ENCODE measurements at regions not wholly inside any gene's neighbourhood (a gene's known extent, or its start where the extent isn't known, plus 50 kb on each side); places are given as distances from the start of the nearest gene placed in this dataset.
"Not testable (repeated sequence)": the region's sequence is repeated elsewhere in the genome, so short reads cannot be mapped to it uniquely, and the experiment has no call there.

DNA sequence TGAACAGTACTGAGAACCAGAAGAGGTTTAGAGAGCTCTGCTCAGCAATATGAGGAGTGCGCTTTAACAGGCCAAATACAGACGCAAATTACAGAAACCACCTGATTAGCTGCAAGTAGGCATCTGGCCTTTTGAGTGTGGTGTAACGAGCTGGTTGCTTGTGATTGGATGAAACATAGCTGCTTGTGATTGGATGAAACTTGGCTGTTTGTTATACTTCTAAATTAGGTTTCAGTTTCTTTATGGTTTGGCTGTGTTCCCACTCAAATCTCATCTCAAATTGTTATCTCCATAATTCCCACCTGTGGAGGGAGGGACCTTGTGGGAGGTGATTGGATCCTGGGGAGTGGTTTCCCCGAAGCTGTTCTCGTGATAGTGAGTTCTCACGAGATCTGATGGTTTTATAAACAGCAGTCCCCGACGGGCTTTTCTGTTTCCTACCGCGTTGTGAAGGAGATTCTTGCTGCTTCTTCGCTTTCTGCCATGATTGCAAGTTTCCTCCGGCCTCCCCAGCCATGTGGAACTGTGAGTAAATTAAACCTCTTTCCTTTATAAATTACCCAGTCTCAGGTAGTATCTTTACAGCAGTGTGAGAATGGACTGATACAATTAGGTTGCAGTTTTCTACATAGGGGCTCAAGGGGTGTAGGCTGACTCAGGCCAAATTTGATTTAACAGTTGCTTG lies 655.9 kb upstream of the MAN1A1 start:
- DNase-seq = no peak

GRCh38 chr6:119986934-119987549 lies 637.5 kb upstream of the MAN1A1 start:
- DNase-seq = no peak

GRCh38 chr6:119985952-119986736 lies 636.6 kb upstream of the MAN1A1 start:
- DNase-seq = no peak

GRCh38 chr6:119980802-119981201 lies 631.2 kb upstream of the MAN1A1 start:
- DNase-seq = no peak

GRCh38 chr6:119979862-119980261 lies 630.3 kb upstream of the MAN1A1 start:
- no peak for DNase-seq

GRCh38 chr6:119978274-119978889 lies 628.8 kb upstream of the MAN1A1 start:
- DNase-seq = no peak

GRCh38 chr6:119974430-119975159 lies 625.0 kb upstream of the MAN1A1 start:
- DNase-seq = no peak

- DNase-seq = no peak
These were observed 616.9 kb upstream of the MAN1A1 start for GRCh38 chr6:119966484-119966883.

DNA sequence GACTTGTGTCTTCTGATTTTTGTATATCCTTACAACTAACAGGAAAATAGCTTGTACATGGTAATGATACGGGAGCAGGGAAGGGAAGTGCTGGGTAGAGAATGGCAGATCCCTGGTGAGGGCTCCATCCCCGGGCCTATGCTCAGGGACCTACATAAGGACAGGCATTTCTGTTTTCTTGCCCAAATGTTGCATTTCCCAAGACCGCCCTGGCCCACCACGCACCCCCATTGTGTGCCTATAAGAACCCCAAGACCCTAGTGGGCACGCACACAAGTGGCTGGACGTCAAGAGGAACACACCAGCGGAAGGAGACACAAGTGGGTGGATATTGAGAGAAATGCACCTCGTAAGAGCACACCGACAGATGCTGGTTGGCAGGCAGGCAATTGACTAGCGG lies 616.3 kb upstream of the MAN1A1 start:
- no peak for DNase-seq

DNA sequence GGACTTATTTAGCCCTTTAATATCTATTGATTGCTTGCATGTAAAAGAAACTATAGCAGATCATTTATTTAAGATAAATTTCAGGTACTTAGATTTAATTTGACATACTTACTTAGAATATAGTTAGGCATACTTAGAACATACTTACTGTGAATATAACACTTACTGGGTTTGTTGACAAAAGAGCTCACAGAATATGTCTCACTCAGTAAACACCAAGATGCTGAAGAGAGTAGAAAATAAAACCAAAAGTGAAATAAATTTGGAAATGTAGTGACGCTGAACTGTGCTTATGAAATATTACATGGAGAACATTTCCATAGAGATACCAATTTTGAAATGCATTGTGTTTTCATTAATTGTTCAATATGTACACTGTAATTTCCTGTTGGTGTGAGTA lies 615.4 kb upstream of the MAN1A1 start:
- no peak for DNase-seq

GRCh38 chr6:119962505-119962904 lies 612.9 kb upstream of the MAN1A1 start:
- DNase-seq = no peak

DNA sequence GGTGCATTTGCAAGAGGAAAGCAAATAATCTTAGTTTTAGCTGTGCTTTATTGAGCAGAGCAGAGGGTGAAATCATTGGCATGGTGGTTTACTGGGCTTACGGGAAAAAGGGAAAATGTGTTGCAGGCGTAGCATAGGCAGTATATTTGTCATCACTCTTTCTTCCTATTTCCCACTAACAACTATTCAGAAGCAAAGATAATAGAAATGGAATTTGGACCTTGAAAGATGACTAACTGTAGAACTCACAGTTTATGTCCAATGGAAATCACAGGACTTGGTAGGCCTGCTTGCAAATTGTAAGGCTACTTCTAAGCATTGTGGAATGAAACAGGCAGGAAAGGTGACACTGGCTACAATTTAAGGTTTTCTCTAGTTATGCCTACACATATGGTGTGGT lies 611.9 kb upstream of the MAN1A1 start:
- no peak for DNase-seq

DNA sequence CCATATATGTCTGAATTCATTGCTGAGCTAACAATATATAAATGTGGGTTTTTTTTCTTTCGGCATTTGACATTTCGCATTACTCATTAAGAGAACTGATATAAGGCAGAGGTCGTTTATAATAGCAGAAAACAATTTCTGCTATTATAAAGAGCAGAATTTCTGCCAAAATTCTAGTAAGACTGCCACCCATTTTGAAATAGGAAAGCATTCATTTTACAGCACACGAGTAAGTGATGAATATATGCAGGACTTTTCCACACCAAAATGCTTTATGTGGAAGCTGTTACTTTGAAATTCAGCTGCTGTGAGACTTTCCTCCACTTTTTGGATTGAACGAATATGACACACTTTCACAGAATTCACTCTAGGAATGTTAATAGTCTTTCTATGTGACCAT lies 610.9 kb upstream of the MAN1A1 start:
- DNase-seq = no peak

DNA sequence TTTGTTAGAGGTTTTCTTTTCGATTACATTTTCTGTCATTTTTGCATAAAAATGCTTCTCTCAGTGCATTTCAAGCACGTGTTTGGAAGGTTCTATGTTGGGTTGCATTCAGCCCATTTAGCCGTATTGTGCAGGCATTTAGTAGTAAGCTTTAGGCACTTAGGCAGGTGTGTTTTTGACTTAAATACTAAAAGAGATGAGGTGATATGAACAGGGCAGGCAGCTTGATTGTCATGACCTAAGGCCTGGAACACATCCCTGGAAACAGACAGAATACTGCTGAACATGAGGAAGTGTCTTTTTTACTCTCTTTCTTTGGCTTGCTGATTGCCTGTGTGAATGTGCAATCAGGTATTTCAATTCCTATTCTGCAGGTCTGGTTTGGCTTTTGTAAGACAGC lies 610.5 kb upstream of the MAN1A1 start:
- DNase-seq = no peak

DNA sequence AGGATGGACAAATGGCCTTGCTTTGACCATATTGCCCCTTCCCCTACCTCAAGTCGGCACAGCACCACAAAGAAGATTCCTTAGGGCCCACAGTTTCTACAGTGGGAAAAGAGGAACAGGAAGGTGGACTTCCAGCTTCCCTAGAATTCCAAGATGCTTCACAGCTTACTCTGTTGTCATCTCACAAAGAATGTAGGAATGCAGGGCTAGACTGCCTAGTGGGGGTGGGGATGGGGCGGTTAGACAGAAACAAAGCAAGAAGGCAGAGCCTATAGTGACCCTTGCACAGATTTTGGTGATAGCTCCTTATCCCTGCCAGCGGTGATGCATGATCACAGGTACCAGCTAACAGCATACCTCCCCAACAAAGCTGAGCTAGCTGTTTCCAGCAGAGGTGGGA lies 607.6 kb upstream of the MAN1A1 start:
- DNase-seq = no peak

GRCh38 chr6:119952696-119953095 lies 603.1 kb upstream of the MAN1A1 start:
- DNase-seq = no peak

- DNase-seq = no peak
These were observed 601.1 kb upstream of the MAN1A1 start for GRCh38 chr6:119950681-119951080.

DNA sequence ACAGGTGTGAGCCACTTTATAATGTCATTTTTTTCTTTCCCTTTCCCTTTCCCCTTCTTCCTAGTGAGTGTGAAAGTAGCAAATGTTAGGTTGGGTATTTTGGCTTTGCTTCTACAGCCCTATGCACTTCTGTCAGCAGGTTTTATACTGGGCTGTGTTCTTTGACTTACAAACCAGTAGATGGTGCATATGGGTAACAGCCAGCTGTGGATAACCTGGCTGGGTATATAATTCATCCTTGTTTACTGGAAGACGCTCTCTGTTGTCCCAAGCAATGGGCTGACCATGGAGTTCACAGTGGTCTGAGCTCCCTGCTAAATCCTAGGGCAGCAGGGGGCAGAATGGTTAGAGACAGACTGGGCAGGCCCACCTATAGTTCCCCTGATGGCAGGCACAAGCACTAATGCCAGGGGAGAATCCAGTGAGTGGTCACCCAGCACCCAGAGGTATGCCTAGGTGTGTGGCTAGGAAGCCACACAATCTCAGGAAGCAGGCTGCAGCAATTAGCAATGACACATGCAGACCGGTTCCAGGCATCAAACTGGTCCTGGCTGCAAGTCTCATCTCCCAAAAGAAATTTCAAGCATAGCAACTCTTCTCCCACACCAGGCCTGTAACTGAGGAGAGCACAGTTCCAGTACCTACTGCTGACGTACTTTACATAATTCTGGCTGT lies 592.7 kb upstream of the MAN1A1 start:
- DNase-seq = no peak

- DNase-seq = no peak
These were observed 589.2 kb upstream of the MAN1A1 start for GRCh38 chr6:119938752-119939151.

DNA sequence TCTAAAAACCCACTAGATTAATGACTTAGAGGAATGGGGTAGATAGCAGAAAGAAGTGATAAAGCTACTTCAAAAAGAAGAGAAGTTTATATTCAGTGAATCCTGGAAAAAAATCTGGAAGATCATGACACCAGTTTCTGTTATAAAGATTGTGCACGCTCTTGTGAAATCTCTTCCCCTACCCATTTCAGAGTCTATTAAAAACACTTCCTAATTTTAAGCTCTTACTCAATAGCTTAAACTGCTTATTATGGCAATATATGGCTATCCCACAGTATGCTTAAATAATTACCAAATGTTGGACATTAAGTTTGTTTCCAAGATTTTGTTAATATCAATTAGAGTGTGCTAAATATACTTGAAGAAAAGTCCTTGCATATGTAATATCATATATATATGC lies 585.3 kb upstream of the MAN1A1 start:
- no peak for DNase-seq

DNA sequence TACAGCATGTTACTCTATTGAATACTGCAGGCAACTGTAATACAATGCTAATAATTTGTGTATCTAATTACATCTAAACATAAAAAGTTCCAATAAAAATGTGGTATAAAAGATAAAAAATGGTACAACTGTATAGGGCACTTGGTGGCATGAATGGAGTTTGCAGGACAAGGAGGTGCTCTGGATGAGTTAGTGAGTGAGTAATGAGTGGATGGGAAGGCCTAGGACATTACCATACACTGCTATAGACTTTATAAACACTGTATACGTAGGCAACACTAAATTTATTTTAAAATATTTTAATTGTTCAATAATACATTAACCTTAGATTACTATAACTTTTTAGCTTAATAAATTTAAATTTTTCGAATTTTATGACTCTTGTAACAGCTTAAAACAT lies 579.6 kb upstream of the MAN1A1 start:
- DNase-seq = no peak

GRCh38 chr6:119924888-119925287 lies 575.3 kb upstream of the MAN1A1 start:
- DNase-seq = not testable (repeated sequence)

Measured in NCI-H146 (cell line).